Activated CD4-positive, alpha-beta T cell treated with anti-CD3 and anti-CD28 coated beads, Interleukin-2, amount 10 ng/mL, durations not matched to agents 7 days and 5 days (primary cell): ENCODE measurements at regions not wholly inside any gene's neighbourhood (a gene's known extent, or its start where the extent isn't known, plus 50 kb on each side); places are given as distances from the start of the nearest gene placed in this dataset.
A peak's percentile ranks its signal among the peaks of the same experiment; 100 is the strongest.

Experiments
- CTCF ChIA-PET: fragments of 350-600 bp; sonication (Branson Sonifier 250); formaldehyde crosslinking; loops from one replicate; lab custom pipeline; 2021; ENCODE audit warnings: antibody characterized with exemption; lab: Charles Lee
- POLR2A ChIA-PET: fragments of 350-600 bp; sonication (Branson Sonifier 250); formaldehyde crosslinking; loops from one replicate; lab custom pipeline; 2021; ENCODE audit warnings: antibody characterized with exemption; lab: Charles Lee
- DNase-seq: peaks from one replicate; pipeline ENCODE4 v3.0.0-alpha.2; 2020
- H3K27ac Mint-ChIP-seq: one replicate; pipeline ENCODE4 v1.8.0; 2021; ENCODE audit warnings: mild to moderate bottlenecking, moderate library complexity, mixed read lengths
- H3K27me3 Mint-ChIP-seq: one replicate; pipeline ENCODE4 v1.8.0; 2021; ENCODE audit warnings: mixed read lengths
- H3K36me3 Mint-ChIP-seq: one replicate; pipeline ENCODE4 v1.8.0; 2021; ENCODE audit warnings: low read depth, mixed read lengths
- H3K4me1 Mint-ChIP-seq: one replicate; pipeline ENCODE4 v1.8.0; 2021; ENCODE audit warnings: mixed read lengths
- H3K4me3 Mint-ChIP-seq: one replicate; pipeline ENCODE4 v1.8.0; 2021; ENCODE audit warnings: mild to moderate bottlenecking, moderate library complexity, mixed read lengths
- H3K9me3 Mint-ChIP-seq: one replicate; pipeline ENCODE4 v1.8.0; 2021; ENCODE audit warnings: mixed read lengths

DNA sequence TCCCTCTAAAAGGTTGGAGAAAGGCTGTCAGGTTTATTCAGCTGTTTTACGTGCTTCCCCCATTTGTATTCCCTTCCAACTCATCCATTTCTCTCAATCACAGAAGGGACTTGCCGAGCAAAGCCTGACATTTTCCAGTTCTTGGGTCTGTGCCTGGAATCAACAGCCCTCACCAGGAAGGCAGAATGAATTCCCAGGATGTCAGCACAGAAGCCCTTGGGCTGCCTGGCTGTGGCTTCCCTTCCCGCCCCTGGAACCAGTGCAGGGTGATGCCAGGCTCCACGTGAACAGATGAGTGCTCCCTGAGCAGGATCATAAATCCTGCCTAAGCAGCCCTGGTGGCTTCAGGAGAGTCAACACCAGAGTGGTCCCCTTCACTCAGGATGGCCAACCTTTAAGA is 86.1 kb upstream of the CD83 start:
- H3K27me3 Mint-ChIP-seq = peaks cover 18% of the 10 kb centered on the region
- DNase-seq = no peak
- no peaks in the 10 kb centered on the region for H3K9me3 Mint-ChIP-seq
- CTCF ChIA-PET = interaction anchor here (1.8 kb wide), 1 partner anchor 10 kb away, joined by 5 read pairs; no protein-coding TSS in a partner anchor
- POLR2A ChIA-PET = no interaction called here
- H3K27ac Mint-ChIP-seq = no peak overlapping the region
- no peak overlapping the region for H3K4me3 Mint-ChIP-seq
- peaks cover 2% of the 10 kb centered on the region for H3K4me1 Mint-ChIP-seq
- H3K36me3 Mint-ChIP-seq = no peaks in the 10 kb centered on the region

- H3K36me3 Mint-ChIP-seq = no peaks in the 10 kb centered on the region
- ChIA-PET CTCF (interaction anchor here (0.6 to 2.7 kb wide), 3 partner anchors 11 to 517 kb away, joined by 3 to 10 read pairs (median 5); no protein-coding TSS in a partner anchor), POLR2A (no interaction called here)
- DNase-seq = no peak
- H3K9me3 Mint-ChIP-seq = no peaks in the 10 kb centered on the region
- H3K4me1 Mint-ChIP-seq = peaks cover 7% of the 10 kb centered on the region
- no peak overlapping the region for H3K4me3 Mint-ChIP-seq
- no peak overlapping the region for H3K27ac Mint-ChIP-seq
- peaks cover 23% of the 10 kb centered on the region for H3K27me3 Mint-ChIP-seq
These were observed 82.3 kb upstream of the CD83 start for GRCh38 chr6:14035071-14035847.

DNA sequence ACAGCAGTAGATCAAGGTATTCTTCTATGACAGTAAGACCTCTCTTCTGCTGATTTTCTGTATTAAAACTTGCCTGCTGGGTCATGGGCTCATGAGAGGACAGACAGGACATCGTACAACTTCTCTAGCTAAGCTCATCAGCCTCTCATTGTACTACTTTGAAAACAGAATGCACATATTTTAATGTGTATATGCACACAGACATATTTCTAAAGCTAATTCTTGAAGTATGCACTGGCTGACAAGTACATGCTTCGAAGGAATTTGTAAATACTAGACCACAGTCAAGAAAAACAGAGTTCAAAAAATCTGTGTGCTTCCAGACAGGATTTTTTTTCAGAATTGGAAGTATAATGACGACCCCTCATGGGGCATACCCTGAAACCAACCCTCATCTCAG is 81.7 kb upstream of the CD83 start:
- POLR2A ChIA-PET = no interaction called here
- no peak overlapping the region for H3K27ac Mint-ChIP-seq

GRCh38 chr6:14036911-14037310 is 80.7 kb upstream of the CD83 start:
- ChIA-PET CTCF (interaction anchor here (0.7 to 1.4 kb wide), 5 partner anchors 9 to 1993 kb away, joined by 3 to 5 read pairs (median 3); no protein-coding TSS in a partner anchor), POLR2A (no interaction called here)
- Mint-ChIP-seq H3K4me3 (no peak overlapping the region), H3K4me1 (peaks cover 7% of the 10 kb centered on the region), H3K9me3 (no peaks in the 10 kb centered on the region), H3K27me3 (peaks cover 25% of the 10 kb centered on the region), H3K27ac (no peak overlapping the region), H3K36me3 (no peaks in the 10 kb centered on the region)
- DNase-seq = no peak

More for the DNA sequence above, 81.7 kb upstream of the CD83 start:
- H3K4me1 Mint-ChIP-seq = peaks cover 7% of the 10 kb centered on the region
- H3K27me3 Mint-ChIP-seq = peaks cover 23% of the 10 kb centered on the region
- H3K4me3 Mint-ChIP-seq = no peak overlapping the region
- CTCF ChIA-PET = interaction anchor here (0.8 to 2.7 kb wide), 3 partner anchors 11 to 30 kb away, joined by 3 to 10 read pairs (median 5); no protein-coding TSS in a partner anchor
- no peak for DNase-seq
- H3K9me3 Mint-ChIP-seq = no peaks in the 10 kb centered on the region
- H3K36me3 Mint-ChIP-seq = no peaks in the 10 kb centered on the region

- peaks cover 7% of the 10 kb centered on the region for H3K4me1 Mint-ChIP-seq
- DNase-seq = no peak
- H3K4me3 Mint-ChIP-seq = no peak overlapping the region
- no peak overlapping the region for H3K27ac Mint-ChIP-seq
- POLR2A ChIA-PET = no interaction called here
- H3K36me3 Mint-ChIP-seq = no peaks in the 10 kb centered on the region
- H3K27me3 Mint-ChIP-seq = peaks cover 25% of the 10 kb centered on the region
- H3K9me3 Mint-ChIP-seq = no peaks in the 10 kb centered on the region
- CTCF ChIA-PET = interaction anchor here (1.1 to 1.4 kb wide), 4 partner anchors 8 to 17 kb away, joined by 3 to 5 read pairs (median 4); no protein-coding TSS in a partner anchor
These were observed 79.9 kb upstream of the CD83 start for GRCh38 chr6:14037402-14038277.

DNA sequence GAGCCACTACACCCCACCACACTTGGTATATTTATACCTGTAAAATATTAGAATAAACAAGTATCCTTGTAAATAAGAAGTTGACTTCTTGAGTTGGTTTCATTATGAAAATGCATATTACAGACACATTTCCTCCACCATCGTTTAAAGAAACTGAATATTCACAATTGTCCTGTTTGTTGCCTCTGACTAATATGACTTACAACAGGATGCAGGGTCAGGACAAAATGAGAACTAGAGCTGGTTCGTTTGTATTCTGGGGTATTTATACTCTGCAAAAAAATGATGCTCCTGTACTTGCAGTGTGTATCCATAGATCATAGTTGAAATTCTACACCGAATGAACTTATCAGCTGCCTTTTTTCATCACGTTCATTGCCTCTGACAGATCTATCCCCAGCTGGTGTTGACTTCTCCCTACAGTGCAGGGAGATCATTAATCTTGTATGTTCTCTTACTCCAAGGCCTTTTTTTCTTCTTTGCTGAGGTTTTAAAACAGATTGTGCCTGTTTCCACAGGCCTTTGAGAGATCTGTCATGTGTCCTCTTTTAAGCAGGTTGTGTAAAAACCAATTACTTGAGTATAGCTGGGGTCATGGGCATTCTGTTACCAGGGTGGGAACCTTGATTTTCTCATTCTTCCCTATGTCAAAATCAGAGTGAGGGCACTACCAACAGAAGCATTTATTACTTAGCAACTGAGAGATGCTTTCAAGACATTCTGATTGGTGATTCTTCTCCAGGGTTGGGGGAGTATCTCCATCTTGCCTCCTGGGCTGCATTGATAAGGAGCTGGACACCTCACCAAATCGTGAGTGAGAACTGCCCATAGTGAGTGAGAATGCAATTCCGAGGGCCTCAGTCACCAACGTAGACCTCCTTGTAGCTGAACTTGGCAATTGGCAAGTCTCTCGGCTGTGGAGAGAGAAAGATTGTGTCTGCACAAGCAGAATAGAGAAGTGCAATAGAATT is 78.8 kb upstream of the CD83 start:
- H3K36me3 Mint-ChIP-seq = no peaks in the 10 kb centered on the region
- no peak overlapping the region for H3K4me3 Mint-ChIP-seq
- no peak for DNase-seq
- no peak overlapping the region for H3K27ac Mint-ChIP-seq
- POLR2A ChIA-PET = interaction anchor here (0.6 kb wide), 1 partner anchor 1331 kb away, joined by 3 read pairs; no protein-coding TSS in a partner anchor
- CTCF ChIA-PET = interaction anchor here (1.2 to 1.3 kb wide), 2 partner anchors 8 to 16 kb away, joined by 3 read pairs; no protein-coding TSS in a partner anchor
- peaks cover 7% of the 10 kb centered on the region for H3K4me1 Mint-ChIP-seq
- H3K27me3 Mint-ChIP-seq = peaks cover 23% of the 10 kb centered on the region
- H3K9me3 Mint-ChIP-seq = no peaks in the 10 kb centered on the region

DNA sequence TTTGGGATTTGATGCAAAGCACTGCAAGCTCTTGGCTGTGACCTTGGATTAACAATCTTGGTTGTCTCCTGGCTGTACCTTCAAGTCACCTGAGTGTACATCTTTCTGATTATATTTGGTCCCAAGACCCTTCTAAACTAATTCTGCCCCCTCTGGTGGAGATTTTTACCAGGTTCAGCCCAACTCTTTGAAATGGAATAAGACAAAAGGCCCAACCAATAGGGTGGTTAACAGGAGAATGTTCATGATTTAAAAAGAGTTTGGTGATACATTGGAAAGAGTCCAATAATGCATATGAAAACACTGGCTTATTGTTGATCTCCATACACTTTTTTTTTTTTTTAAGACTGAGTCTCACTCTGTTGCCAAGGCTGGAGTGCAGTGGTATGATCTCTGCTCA is 77.5 kb upstream of the CD83 start:
- H3K4me3 Mint-ChIP-seq = no peak overlapping the region
- ChIA-PET POLR2A (no interaction called here), CTCF (no interaction called here)
- H3K27me3 Mint-ChIP-seq = peaks cover 22% of the 10 kb centered on the region
- H3K36me3 Mint-ChIP-seq = no peaks in the 10 kb centered on the region
- H3K4me1 Mint-ChIP-seq = peaks cover 7% of the 10 kb centered on the region
- no peaks in the 10 kb centered on the region for H3K9me3 Mint-ChIP-seq
- DNase-seq = no peak
- no peak overlapping the region for H3K27ac Mint-ChIP-seq

GRCh38 chr6:14046476-14047068 is 71.0 kb upstream of the CD83 start:
- CTCF ChIA-PET = interaction anchor here (0.6 to 3.0 kb wide), 12 partner anchors 8 to 172 kb away, joined by 3 to 20 read pairs (median 4); no protein-coding TSS in a partner anchor
- Mint-ChIP-seq H3K9me3 (no peaks in the 10 kb centered on the region), H3K4me1 (peaks cover 1% of the 10 kb centered on the region), H3K4me3 (no peak overlapping the region), H3K36me3 (no peaks in the 10 kb centered on the region), H3K27me3 (peaks cover 27% of the 10 kb centered on the region), H3K27ac (no peak overlapping the region)
- POLR2A ChIA-PET = no interaction called here
- peak; percentile 51 for DNase-seq

DNA sequence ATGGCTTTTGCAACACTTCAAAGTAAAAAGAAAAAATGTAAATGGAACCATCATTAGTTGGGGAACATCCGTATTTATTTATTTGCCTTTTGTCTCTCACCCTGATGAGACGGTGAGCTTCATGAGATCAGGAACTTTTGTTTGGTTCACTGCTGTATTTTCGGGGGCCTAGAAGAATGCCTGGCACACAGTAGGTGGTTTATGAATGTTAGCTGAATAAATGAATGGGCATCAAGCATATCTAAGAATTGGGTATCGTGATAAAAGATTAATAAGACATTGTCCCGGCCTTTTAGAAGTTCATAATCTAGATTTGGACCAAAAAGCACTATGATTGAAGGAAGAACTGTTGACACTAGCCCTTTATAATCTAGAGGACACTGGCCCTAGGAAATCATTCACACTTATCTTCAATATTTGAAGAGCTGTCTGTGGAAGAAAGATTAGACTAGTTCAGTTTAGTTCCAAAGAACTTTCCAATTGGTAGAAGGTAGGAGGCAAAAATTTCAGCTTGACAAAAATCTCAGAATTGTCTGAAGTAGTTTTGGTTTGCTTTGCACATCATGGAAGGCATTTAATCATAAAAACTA is 70.3 kb upstream of the CD83 start:
- ChIA-PET CTCF (interaction anchor here (0.6 to 3.0 kb wide), 3 partner anchors 11 to 302 kb away, joined by 3 to 20 read pairs (median 3); partner anchors contain the start of gene RNF182), POLR2A (no interaction called here)
- Mint-ChIP-seq H3K4me1 (peaks cover 1% of the 10 kb centered on the region), H3K36me3 (no peaks in the 10 kb centered on the region), H3K4me3 (no peak overlapping the region), H3K9me3 (no peaks in the 10 kb centered on the region), H3K27me3 (peaks cover 27% of the 10 kb centered on the region), H3K27ac (no peak overlapping the region)
- no peak for DNase-seq

GRCh38 chr6:14048837-14049236 is 68.7 kb upstream of the CD83 start:
- Mint-ChIP-seq H3K4me1 (peaks cover 1% of the 10 kb centered on the region), H3K36me3 (no peaks in the 10 kb centered on the region), H3K27ac (no peak overlapping the region), H3K9me3 (no peaks in the 10 kb centered on the region), H3K4me3 (no peak overlapping the region), H3K27me3 (peaks cover 29% of the 10 kb centered on the region)
- DNase-seq = no peak
- POLR2A ChIA-PET = no interaction called here
- CTCF ChIA-PET = no interaction called here

DNA sequence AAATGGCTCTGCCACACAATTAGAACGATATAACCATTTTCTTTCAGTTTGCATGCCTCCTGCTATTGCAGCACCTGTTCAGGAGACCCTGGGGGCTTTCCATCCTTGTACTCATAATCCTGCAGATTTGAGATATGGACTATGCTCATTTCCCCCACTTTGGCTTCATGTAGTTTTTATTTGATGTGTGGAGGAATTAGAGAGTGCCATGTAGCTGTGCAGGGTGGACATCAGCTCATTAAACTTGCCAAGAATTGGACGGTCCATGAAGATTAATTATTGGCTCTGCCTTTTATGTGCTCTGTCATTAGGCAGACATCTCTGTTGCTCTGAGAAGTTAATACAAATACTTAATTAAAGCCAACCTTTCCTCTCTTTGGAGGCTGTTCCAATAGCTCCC is 66.2 kb upstream of the CD83 start:
- H3K9me3 Mint-ChIP-seq = no peaks in the 10 kb centered on the region

More for the DNA sequence above, 66.2 kb upstream of the CD83 start:
- Mint-ChIP-seq H3K4me3 (no peak overlapping the region), H3K27ac (no peak overlapping the region), H3K36me3 (no peaks in the 10 kb centered on the region), H3K27me3 (peaks cover 27% of the 10 kb centered on the region), H3K4me1 (peaks cover 1% of the 10 kb centered on the region)
- ChIA-PET CTCF (interaction anchor here (0.6 kb wide), 1 partner anchor 103 kb away, joined by 3 read pairs; no protein-coding TSS in a partner anchor), POLR2A (no interaction called here)
- DNase-seq = no peak
